Keratinocyte (primary cell): ENCODE measurements at regions not wholly inside any gene's neighbourhood (a gene's known extent, or its start where the extent isn't known, plus 50 kb on each side); places are given as distances from the start of the nearest gene placed in this dataset.

ENCODE experiments used
- DNase-seq: peaks from one replicate; pipeline ENCODE4 v3.0.0-alpha.2; 2011; ENCODE audit warnings: low read depth, missing footprints, low spot score
- FAIRE-seq: peaks from 2 replicates; lab custom pipeline; 2011; peaks lifted over from hg19 to GRCh38; lab: Jason Lieb, UNC
- H2AFZ ChIP-seq: 2 replicates; pipeline ENCODE4 v1.6.0; 2012; ENCODE audit warnings: low read length, control low read depth, inconsistent platforms; ENCODE audit not compliant: control insufficient read depth
- H3K27ac ChIP-seq: 2 replicates; pipeline ENCODE4 v1.5.1; 2011; ENCODE audit warnings: low read length; ENCODE audit not compliant: control insufficient read depth, insufficient read depth
- H3K27me3 ChIP-seq: 3 replicates; pipeline ENCODE4 v1.6.0; 2011; ENCODE audit warnings: low read length; ENCODE audit not compliant: control insufficient read depth, insufficient read depth; ENCODE audit errors: extremely low read depth
- H3K36me3 ChIP-seq, 2 experiments: 2 replicates in 1 of 2; 3 replicates in 1 of 2; pipeline ENCODE4 v1.5.1; 2011; ENCODE audit warnings: low read length in 2 of 2, mild to moderate bottlenecking in 1 of 2; ENCODE audit not compliant: control insufficient read depth in 2 of 2, insufficient read depth in 2 of 2; ENCODE audit errors: extremely low read depth in 1 of 2
- H3K4me1 ChIP-seq: 3 replicates; pipeline ENCODE4 v1.5.1; 2011; ENCODE audit warnings: low read length; ENCODE audit not compliant: control insufficient read depth, insufficient read depth; ENCODE audit errors: extremely low read depth
- H3K4me2 ChIP-seq: 3 replicates; pipeline ENCODE4 v1.6.0; 2011; ENCODE audit warnings: low read depth, low read length; ENCODE audit not compliant: control insufficient read depth, insufficient read depth; ENCODE audit errors: extremely low read depth
- H3K4me3 ChIP-seq, 3 experiments: fragments of 200-600 bp in 1 of 3; sonication (generic) in 1 of 3; 2 replicates in 2 of 3; 3 replicates in 1 of 3; pipeline ENCODE4 v1.5.1; 2011 to 2016; ENCODE audit warnings: low read length in 3 of 3, mild to moderate bottlenecking in 3 of 3, control low read depth in 2 of 3, inconsistent platforms in 1 of 3, low read depth in 1 of 3, mixed read lengths in 1 of 3, mixed run types in 1 of 3, moderate library complexity in 1 of 3; ENCODE audit not compliant: control insufficient read depth in 2 of 3, insufficient read depth in 2 of 3; ENCODE audit errors: extremely low read depth in 1 of 3
- H3K79me2 ChIP-seq: 2 replicates; pipeline ENCODE4 v1.6.0; 2012; ENCODE audit warnings: low read length; ENCODE audit not compliant: control insufficient read depth, insufficient read depth
- H3K9ac ChIP-seq: 3 replicates; pipeline ENCODE4 v1.6.0; 2011; ENCODE audit warnings: low read length; ENCODE audit not compliant: control insufficient read depth, insufficient read depth; ENCODE audit errors: extremely low read depth
- H3K9me1 ChIP-seq: 3 replicates; pipeline ENCODE4 v1.6.0; 2011; ENCODE audit warnings: low read length; ENCODE audit not compliant: control insufficient read depth, insufficient read depth; ENCODE audit errors: extremely low read depth
- H3K9me3 ChIP-seq: 2 replicates; pipeline ENCODE4 v1.5.1; 2012; ENCODE audit warnings: low read depth, low read length; ENCODE audit not compliant: control insufficient read depth
- H4K20me1 ChIP-seq: 3 replicates; pipeline ENCODE4 v1.6.0; 2011; ENCODE audit warnings: low read length; ENCODE audit not compliant: control insufficient read depth, insufficient read depth; ENCODE audit errors: extremely low read depth
- EZH2 ChIP-seq: IDR thresholded peaks from one replicate; pipeline ENCODE4 v1.6.1; 2012; ENCODE audit warnings: inconsistent platforms, mild to moderate bottlenecking, low read length, moderate library complexity
- dilution Hi-C: fragments of 300-500 bp; cut with MboI; formaldehyde crosslinking; loops from one replicate; pipeline ENCODE4 v1.7.0; 2020; ENCODE audit warnings: low sequenced_read_pairs; ENCODE audit not compliant: extremely low pct_ligation_motif_present
- TF ChIP-seq, protein P1 (sequence below), 3 experiments: IDR thresholded peaks in 1 of 3; conservative IDR thresholded peaks in 1 of 3; optimal IDR thresholded peaks in 1 of 3; 2 replicates in 2 of 3; 3 replicates in 1 of 3; pipeline versions ENCODE3 to v1.5.1; 2011; ENCODE audit warnings: low read length in 3 of 3, mild to moderate bottlenecking in 3 of 3, moderate library complexity in 2 of 3, control low read depth in 1 of 3, inconsistent platforms in 1 of 3; ENCODE audit not compliant: insufficient read depth in 2 of 3; ENCODE audit errors: extremely low read depth in 1 of 3

DNA sequence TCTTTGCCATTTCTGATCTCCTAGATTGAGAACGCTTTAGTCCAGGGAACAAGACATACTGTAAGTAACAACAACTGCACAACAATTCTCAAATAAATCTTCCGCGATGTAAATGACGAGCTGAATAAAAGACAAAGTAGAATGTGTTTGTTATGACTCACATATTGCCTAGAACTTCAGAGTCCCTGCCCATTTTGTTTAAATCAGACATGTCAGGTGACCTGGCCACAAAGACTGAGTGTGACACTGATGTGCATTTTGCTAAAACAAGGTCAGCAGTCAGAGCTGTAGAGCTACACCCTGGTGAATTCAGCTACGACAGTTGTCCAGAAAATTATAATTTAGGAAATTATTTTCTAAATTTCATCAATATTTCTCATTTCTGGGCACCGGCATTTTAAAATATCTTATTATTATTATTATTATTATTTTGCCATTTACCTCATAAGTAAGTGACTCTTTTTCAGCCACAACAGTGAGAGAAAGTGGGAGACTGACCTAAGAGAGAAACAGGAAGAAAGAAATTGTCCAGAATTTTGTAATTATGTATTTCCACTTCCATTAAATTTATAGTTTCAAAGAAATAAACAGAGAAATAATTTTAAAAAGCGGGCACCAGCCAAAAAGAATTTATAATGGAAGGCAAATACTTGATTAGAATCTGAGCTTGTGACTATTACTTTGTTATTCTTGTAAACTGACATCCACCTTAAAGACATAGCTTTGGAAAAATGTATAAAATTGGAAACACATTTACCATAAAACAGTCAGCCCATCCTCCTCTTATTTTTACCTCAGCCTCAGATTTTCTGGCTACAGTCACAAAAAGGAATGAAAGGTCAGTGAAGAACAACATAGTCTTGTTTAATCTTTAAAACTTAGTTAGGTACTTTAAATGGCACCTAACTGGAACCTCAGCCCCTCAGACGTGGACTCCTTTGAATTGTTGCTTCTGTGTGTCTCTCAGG lies 157.0 kb upstream of the CITED2 start:
- no peaks in the 10 kb centered on the region for H3K36me3 ChIP-seq
- H3K9me1 ChIP-seq, result no peaks in the 10 kb centered on the region
- H2AFZ ChIP-seq, result no peak overlapping the region
- H3K9ac ChIP-seq, result no peak overlapping the region
- peaks cover 15% of the 10 kb centered on the region for H3K4me1 ChIP-seq
- H3K27ac ChIP-seq, result no peak overlapping the region
- dilution Hi-C loops, result no loop called here
- no peaks in the 10 kb centered on the region for H3K9me3 ChIP-seq
- no peaks in the 10 kb centered on the region for H3K27me3 ChIP-seq
- H4K20me1 ChIP-seq, result no peaks in the 10 kb centered on the region
- no peak overlapping the region for H3K4me3 ChIP-seq
- no peaks in the 10 kb centered on the region for H3K79me2 ChIP-seq
- FAIRE-seq (no peak), DNase-seq (no peak)
- no peak for TF ChIP-seq EZH2
- TF ChIP-seq, protein P1, sequence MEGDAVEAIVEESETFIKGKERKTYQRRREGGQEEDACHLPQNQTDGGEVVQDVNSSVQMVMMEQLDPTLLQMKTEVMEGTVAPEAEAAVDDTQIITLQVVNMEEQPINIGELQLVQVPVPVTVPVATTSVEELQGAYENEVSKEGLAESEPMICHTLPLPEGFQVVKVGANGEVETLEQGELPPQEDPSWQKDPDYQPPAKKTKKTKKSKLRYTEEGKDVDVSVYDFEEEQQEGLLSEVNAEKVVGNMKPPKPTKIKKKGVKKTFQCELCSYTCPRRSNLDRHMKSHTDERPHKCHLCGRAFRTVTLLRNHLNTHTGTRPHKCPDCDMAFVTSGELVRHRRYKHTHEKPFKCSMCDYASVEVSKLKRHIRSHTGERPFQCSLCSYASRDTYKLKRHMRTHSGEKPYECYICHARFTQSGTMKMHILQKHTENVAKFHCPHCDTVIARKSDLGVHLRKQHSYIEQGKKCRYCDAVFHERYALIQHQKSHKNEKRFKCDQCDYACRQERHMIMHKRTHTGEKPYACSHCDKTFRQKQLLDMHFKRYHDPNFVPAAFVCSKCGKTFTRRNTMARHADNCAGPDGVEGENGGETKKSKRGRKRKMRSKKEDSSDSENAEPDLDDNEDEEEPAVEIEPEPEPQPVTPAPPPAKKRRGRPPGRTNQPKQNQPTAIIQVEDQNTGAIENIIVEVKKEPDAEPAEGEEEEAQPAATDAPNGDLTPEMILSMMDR (optimal IDR thresholded peaks at IDR 0.05 in 1 of 3, IDR thresholded peaks at IDR 0.05 in 1 of 3, conservative IDR thresholded peaks at IDR 0.05 in 1 of 3; ENCODE audit: extremely low read depth in 1 of 3, insufficient read depth in 2 of 3, low read length in 3 of 3), result no peak
- H3K4me2 ChIP-seq, result no peak overlapping the region

DNA sequence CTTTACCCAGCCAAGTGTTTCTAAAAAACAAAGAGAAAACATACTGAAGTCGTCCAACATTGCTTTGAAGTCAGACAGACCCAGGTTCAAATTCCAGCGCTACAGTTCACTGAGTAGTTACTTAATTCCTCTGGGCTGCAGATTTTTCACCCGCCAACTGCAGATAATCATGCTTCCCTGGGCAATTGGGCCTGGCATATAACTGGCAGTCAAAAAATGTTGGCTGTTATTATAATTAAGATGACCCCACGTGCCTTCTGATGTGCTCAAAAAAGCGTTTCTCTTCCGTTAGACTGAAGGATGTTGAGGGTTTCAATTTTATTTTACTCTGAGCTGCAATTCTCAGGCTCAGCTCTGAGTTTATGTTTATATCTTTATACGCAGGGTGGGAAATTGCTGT lies 156.1 kb upstream of the CITED2 start:
- no peak overlapping the region for H3K27ac ChIP-seq
- no peak overlapping the region for H3K4me2 ChIP-seq
- H3K79me2 ChIP-seq, result no peaks in the 10 kb centered on the region
- H2AFZ ChIP-seq, result no peak overlapping the region
- H3K9ac ChIP-seq, result no peak overlapping the region
- dilution Hi-C loops, result no loop called here
- FAIRE-seq, result no peak
- DNase-seq, result no peak
- H3K4me3 ChIP-seq, result no peak overlapping the region
- H3K36me3 ChIP-seq, result no peaks in the 10 kb centered on the region
- H3K4me1 ChIP-seq, result peaks cover 15% of the 10 kb centered on the region
- H3K27me3 ChIP-seq, result no peaks in the 10 kb centered on the region
- no peaks in the 10 kb centered on the region for H3K9me3 ChIP-seq
- no peaks in the 10 kb centered on the region for H3K9me1 ChIP-seq
- no peak for TF ChIP-seq EZH2
- TF ChIP-seq, protein P1 (optimal IDR thresholded peaks at IDR 0.05 in 1 of 3, IDR thresholded peaks at IDR 0.05 in 1 of 3, conservative IDR thresholded peaks at IDR 0.05 in 1 of 3; ENCODE audit: extremely low read depth in 1 of 3, insufficient read depth in 2 of 3, low read length in 3 of 3), result no peak
- H4K20me1 ChIP-seq, result no peaks in the 10 kb centered on the region
